Astrocyte of the hippocampus (primary cell): ENCODE measurements at regions not wholly inside any gene's neighbourhood (a gene's known extent, or its start where the extent isn't known, plus 50 kb on each side); places are given as distances from the start of the nearest gene placed in this dataset.

Experiments
- DNase-seq: peaks from one replicate; pipeline ENCODE4 v3.0.0; 2011; ENCODE audit warnings: low read depth, low spot score

DNA sequence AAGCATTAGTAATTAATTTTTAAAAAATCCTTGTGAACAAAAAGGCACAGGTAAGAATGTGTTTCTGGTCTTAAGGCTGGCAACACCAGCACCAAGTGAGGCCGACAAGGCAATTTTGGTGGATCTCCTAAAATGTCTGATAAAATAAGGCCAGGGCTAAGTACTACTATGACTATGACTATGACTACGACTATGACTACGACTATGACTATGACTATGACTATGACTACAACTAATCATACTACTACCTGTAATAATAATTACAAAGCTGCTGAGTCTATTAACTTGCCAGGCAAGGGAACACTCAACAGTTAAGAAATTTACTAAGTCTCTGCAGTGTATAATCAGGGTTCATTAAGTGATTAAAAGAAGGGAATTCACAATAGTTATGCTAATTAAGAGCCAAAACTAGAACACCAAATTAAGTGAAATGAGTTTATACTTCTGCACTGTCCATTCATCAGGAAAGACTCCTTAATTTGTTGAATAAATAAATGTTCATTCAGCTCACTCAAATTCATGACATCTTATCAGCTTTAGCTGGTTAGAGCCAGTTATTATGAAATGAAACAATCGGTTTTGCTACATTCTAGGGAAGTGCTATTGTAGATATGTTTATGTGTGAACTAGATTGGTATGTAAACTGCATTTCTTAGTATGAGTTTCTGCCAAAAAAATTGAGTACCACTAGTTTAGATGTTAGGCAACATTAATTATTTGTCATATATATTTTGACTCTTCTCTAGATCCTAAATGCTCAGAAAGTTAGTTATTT lies 1626.2 kb upstream of the PCDH20 start:
- no peak for DNase-seq

DNA sequence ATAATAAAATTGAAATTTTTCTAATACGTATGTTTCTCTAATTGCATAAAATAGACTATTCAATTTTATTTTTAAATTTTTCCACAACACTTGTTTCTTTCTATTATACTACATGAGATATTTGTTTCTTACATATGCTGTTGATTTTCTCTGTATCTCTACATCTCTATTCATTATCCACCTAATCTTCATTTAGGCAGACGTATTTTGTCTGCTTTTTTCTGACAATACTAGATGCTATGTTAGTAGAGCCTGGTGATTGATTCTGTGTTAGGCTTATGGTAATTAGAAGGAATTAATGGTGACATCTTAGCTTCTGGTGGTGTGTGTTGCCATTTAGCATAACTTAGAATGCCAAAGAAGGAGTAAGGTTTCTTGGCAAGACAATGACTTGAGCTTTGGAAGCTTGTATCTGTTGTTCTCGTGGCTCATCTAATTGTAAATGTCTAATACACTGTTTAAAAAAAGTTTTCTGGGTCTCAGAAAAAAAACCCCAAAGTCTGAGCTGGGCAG lies 1610.7 kb upstream of the PCDH20 start:
- DNase-seq: no peak

DNA sequence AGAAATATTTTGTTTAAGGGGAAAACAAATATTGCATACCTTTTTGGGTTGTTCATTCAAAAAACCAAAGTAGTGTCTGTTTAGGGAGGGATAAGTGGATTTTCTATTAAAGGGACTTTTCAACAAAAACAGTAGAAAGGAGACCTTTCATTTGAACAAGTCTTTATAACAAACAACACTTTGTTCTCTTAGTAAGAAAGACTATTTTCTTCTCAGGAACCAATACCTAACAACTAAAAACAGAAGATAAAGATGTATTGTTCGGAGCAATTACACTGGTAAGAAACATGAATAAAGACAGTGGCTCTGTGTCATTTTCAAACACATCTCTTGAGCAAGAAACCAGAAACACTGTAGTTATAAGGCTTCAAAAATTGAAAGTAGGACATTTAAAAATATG lies 1610.1 kb upstream of the PCDH20 start:
- DNase-seq: no peak

DNA sequence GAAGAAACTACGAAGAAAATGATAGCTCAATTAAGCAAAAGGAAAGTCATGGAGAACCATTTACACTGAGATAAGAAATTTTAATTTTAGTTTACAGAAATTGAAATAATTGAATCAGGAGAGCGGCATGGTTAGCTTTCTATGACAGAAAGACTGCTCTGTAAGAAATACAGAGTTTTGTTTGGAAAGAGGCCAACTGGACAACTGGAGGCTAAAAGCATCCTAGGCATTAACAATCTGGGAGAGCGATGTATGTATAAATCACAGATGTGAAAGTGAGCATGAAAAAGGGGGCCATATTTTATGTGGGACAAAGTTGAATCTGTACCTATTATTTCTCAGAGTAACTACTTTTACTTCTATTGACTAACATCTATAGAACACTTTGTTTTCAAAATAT lies 1608.8 kb upstream of the PCDH20 start:
- peak; percentile 1 for DNase-seq

DNA sequence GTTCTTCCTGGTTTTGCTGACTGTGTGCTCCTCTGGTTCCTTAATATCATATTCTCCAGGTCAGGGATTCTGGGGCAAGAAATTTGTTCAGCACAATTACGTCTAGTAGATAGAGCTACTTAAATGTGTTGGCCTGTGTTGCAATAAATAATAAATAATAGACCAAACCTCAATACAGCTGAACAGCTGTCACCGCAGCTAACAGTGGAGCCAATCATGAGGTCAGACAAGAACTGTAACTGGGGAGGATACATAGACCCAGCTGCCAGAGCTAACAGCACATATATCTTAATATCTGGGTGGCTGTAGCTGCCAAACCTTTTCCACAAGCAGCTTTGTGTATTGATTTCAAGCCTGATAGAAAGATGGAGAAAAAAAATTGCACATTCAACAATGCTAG lies 1596.3 kb upstream of the PCDH20 start:
- no peak for DNase-seq

DNA sequence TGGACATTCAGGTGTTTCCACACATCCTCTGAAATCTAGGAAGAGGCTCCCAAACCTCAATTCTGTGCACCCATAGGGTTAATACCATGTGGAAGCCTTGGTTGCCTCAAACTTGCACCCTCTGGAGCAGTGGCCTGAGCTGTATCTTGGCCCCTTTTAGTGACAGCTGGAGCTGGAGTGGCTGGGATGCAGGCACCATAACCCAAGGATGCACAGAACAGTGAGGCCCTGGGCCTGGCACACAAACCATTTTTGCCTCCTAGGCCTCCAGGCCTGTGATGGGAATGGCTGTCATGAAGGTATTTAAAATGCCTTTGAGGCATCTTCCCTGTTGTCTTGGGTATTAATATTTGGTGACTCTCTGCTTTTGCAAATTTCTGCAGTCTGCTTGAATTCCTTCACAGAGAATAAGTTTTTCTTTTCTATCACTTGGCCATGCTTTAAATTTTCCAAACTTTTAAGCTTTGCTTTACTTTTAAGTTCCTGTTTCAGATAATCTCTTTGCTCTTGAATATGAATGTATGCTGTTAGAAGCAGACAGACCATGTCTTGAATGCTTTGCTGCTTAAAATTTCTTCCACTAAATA lies 1594.5 kb upstream of the PCDH20 start:
- DNase-seq: no peak

DNA sequence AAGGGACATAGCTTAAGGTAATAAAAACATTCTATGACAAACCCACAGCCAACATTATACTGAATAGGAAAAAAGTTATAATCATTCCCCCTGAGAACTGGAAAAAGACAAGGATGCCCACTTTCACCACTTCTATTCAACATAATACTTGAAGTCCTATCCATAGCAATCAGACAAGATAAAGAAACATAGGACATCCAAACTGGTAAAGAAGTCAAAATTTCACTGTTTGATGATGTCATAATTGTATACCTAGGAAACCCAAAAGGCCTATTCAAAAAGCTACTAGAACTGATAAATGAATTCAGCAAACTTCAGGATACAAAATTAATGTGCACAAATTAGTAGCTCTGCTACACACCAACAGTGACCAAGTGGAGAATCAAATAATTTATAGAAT lies 1590.0 kb upstream of the PCDH20 start:
- DNase-seq: no peak

DNA sequence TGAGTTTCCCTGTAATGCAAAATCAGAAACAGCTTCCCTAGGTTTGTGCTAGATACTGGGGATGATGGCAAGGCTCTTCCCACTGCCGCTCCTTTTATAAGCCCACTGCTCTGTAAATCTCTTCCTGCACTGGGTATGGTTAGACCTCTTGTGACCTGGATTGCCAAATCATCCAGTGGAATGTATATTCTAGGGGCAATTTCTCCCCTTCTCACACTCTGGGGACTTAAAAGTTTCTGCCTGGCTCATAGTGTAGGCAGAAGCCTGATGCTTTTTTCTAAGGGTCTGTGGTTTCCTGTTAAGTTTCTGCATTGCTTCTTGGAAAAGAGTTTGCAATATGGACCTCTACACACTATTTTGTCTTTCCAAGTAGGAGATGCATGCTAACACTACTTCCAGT lies 1582.0 kb upstream of the PCDH20 start:
- no peak for DNase-seq

DNA sequence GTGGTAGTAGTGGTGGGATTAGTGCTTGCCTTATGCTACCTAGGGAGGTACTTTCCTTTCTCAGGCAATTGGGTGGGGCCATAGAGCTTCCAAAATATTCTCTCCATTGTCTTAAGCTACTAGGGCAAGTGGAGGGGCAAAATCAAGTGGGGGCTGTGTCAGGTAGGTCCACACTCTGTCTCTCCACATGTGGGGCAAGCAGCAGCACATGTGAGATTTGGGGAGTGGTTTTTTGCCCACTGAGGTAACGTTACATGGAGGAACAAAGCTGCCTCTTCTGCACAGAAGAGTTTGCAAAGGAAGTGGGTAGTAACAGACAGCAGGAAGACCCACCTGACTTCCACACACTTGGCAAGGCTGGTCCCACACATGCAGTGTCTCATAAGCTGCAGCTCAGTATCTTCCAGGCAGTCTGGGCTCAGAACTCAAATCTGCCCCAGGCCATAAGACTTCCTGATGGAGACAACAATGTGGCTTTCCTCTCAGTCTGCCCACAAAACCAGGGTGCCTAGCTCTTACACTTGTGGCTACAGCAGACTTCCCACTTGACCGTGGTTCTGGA lies 1581.5 kb upstream of the PCDH20 start:
- no peak for DNase-seq

DNA sequence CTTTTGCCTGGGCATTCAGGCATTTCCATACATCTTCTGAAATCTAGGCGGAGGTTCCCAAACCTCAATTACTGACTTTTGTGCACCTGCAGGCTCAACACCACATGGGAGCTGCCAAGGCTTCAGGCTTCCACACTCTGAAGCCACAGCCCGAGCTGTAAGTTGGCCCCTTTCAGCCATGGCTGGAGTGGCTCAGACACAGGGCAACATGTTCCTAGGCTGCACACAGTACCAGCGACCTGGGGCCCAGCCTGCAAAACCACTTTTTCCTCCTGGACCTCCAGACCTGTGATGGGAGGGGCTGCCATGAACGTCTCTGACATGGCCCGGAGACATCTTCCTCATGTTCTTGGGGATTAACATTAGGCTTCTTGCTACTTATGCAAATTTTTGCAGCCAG lies 1558.2 kb upstream of the PCDH20 start:
- DNase-seq: no peak

DNA sequence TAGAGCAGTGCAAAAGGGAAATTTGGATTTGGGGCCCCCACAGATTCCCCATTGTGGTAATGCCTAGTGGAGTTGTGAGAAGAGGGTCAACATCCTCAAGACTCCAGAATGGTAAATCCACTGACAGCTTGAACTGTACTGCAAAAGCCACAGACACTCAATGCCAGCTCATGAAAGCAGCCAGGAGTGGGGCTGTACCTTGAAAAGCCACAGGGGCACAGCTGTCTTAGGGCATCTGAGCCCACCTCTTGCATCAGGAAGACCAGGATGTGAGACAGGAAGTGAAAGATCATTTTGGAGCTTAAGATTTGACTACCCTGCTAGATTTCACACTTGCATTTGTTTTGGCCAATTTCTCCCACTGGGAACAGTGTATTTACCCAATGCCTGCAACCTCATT lies 1548.9 kb upstream of the PCDH20 start:
- DNase-seq: no peak

DNA sequence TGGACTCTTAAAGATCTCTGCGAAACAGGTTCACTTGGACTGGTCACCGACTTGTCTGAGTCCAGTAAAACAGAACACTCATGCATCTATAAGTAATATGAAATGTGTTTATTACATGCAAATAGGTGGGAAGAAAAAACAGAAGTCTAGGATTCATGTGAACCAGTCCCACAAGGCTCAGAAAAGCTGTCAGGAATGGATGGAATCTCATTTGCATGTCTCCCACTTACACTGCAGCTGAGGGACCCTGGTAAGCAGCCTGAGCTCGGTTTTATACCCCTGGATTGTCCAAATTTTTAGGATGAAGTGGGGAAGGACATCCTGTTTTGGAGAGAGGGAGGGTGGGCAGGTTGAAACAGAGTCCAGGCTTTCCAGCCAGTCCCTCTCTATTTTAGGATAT lies 1545.1 kb upstream of the PCDH20 start:
- DNase-seq: peak; percentile 3

DNA sequence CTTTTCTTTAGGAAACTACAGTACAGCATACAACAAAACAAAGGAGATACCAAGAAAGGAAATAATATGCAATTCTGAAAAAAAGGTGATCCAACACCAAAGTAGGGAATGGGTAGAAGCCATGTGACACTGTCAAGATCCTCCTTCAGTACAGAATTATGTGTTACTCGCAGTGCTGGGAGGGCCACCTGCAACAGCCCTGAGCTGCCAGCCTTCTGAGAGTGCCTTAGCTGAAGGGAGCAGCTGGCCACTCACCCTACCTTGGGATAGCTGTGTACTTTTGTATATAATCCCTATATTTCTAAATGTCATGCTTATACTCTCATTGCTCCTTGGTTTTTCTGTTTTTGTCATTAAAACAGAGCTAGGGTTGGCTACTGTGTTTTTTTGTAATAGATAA lies 1518.2 kb upstream of the PCDH20 start:
- DNase-seq: no peak

DNA sequence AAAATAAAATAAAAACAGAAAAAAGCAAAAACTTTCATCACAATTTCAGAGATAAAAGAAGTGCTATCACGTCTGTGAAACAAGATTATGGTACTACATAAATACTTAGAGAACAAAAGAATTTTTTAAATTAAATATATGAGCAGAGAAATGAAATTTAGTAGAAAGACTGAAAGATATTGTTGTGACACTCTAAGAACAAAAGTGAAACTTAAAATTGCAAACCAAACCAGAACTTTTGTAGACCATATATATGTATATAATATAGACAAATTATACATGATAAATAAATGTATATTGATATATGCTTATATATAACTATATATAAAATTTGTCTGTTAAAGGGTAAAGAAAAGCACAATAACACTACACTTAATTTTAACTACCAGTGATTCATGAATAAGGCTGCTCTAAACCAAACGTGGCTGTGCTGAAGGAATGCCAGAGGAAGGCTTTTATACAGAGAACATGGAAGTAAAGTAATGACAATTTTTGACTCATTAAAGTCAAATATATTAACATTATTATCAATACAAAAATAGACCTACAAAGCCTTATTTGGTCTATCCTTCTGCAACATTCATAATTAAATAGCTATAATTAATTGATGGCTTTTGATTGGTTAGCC lies 1516.7 kb upstream of the PCDH20 start:
- peak; percentile 2 for DNase-seq

DNA sequence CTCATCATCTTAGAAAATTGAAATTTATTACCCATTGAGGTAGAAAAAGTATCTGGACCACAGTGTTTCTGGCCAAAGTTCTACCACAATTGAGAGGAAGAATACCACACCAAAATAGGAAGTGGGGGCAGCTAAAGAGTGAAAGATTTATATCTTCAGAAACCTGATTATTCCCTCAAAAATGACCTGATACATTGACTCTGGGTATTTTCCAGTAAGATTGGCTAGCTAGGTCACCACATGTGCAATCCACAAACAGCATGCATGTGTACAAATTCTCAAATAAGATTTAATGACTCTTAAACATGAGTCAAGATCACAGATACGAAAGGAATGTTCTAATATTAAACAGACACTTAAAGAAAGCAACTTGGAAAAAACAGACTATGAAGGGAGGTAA lies 1516.2 kb upstream of the PCDH20 start:
- no peak for DNase-seq

DNA sequence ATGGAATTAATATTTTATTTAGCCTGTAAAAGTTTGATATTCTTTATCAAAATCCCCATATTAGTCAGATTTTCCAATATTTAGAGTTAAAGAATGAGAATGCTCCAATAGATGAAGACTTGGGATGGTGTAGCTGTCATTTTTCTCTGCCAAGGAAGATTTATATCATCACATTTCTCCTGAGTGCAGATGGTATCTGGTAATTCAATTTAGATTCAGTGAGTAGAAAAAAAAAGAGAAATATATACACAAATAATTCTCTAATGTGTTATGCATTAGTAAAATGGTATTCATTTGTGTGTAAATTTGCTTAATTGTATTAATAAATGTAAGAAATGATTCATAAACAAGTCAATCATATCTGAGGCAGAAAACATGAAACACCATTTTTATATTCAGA lies 1508.7 kb upstream of the PCDH20 start:
- no peak for DNase-seq

DNA sequence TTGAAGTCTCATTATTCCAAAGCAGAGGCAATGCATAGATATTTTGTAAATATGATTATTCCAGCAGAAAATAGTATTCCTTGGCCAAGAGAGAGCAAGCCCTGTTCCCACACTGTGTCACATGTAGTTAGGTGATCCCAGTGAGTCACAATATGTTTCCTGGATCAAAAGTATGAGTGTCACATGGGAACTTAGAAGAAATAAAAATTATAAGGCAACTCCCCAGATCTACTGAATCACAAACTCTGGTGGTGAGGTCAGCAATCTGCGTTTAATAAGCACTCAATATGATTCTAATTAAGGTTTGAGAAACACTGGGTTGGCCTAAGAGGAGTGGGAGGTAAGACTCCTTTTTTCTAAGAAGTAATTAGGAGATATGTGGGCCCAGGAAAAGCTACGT lies 1504.5 kb upstream of the PCDH20 start:
- DNase-seq: no peak

DNA sequence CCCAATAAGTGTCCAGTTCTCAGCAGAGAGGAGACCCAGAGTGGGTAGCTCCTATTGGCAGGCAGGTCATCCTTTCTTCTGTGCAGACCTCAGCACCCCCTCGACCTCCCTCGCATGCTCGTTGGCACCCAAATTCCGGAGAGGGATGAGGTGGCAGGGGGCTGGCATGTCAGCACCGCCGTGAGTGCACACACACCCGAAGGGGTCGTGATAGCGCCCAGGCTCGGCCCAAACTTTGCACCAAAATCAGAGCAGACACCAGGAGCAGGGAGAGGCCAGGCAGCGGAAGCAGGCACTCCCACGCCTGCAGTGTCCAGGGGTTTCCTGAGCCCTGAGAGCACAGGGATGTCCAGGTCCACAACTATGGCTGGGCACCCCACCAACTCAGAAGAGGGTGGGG lies 1503.8 kb upstream of the PCDH20 start:
- DNase-seq: no peak

DNA sequence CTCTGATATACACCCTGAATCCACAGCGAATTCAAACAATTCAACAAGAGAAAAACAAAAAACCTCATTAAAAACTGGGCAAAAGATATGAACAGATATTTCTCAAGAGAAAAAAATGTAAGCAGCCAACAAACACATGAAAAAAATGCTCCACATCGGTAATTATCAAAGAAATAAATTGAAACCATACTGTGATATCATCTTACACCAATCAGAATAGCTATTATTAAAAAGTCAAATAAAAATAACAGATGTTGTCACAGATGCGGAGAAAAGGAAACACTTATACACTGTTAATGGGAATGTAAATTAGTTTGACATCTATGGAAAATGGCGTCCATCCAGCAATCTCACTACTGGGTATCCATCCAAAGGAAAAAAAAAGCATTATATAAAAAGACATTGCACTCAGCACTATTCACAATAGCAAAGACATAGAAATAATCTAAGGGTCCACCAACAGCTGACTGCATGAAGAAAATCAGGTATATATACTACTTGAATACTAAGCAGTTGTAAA lies 1495.0 kb upstream of the PCDH20 start:
- no peak for DNase-seq

DNA sequence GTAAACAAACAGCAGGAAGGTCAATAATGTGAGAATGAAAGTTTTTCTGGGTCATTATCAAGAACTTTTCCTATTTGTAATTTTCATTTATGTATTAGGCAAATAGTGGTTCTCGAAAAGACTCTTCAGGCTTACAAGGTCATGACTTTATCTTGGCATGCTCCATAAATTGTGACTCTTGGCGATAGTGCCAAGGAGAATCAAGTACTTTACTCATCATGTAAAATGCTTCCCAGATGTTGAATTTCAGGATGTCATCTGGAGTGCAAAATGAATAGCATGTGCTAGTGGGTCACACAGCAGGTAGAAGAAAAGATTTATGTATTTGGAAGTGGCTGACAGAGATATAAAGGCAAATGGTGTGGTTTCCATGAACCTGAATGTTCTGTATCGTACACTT lies 1492.7 kb upstream of the PCDH20 start:
- DNase-seq: no peak

DNA sequence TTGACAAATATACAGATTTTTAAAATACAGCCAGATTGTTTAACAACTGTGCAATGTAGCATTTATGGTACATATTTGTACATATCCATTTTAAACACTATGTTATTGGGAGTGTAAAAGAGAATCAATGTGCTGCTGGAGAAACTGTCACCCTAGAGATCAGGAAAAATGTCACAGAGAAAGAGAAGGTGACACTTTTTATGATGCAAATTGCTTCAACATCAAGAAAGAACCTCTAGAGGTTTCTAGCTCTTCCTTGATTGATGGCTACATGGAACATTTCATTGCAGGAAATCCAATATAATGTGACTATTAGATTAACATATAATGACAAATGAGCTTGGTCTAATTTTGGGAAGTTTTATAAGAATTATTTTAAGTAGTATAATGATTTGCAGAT lies 1491.2 kb upstream of the PCDH20 start:
- no peak for DNase-seq

DNA sequence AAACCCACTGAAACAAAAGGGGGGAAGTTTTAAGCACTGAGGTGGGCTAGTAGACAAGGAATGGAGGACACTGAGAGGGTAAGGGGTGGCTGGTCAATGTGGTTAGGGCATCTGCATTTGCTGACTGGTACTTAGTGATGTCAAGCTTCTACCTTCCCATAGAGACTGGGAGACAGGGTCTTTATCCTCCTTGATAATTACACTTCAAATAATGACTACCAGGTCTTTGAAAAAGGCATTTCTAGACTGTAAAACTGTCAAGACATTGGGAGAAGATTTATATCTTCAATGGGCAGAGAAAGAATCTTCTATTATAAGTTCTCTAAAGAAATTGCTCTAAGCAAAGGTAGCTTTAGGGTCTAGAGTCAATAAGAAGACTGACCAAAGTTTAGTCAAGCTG lies 1490.8 kb upstream of the PCDH20 start:
- no peak for DNase-seq

DNA sequence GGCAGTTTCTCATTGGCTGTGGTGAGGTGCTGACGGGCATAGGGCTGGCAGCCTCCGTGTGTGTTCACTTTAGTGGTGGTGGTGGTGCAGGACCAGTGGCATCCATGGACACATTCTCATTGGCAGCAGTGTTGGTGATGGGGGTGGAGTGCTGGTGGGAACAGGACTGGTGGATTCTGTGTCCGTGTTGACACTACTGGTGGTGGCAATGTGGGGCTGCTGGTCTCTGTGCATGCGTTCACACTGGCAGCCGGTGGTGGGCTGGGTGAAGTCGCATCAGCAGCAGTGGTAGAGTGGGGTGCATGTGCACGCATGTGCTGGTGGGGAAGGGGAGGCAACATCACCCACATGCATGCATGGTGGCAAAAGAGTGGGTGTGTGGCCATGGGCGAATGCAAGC lies 1471.4 kb upstream of the PCDH20 start:
- DNase-seq: no peak
